Neural progenitor cell (in vitro differentiated cells): ENCODE measurements at regions not wholly inside any gene's neighbourhood (a gene's known extent, or its start where the extent isn't known, plus 50 kb on each side); places are given as distances from the start of the nearest gene placed in this dataset.

Source experiments
- DNase-seq: peaks from one replicate; pipeline ENCODE4 v3.0.0-alpha.2; 2016; ENCODE audit warnings: low spot score
- H2AFZ ChIP-seq: fragments of 200-600 bp; sonication (generic); replicated peaks from 2 replicates; pipeline ENCODE4 v1.6.1; 2016; ENCODE audit warnings: antibody characterized with exemption
- H3F3A ChIP-seq: fragments of 200-600 bp; sonication (generic); 2 replicates; pipeline ENCODE4 v1.6.1; 2016; ENCODE audit warnings: antibody characterized with exemption, low read depth
- H3K27ac ChIP-seq: fragments of 200-600 bp; sonication (generic); 2 replicates; pipeline ENCODE4 v1.5.1; 2016; ENCODE audit warnings: mild to moderate bottlenecking
- H3K27me3 ChIP-seq: fragments of 200-600 bp; sonication (generic); 2 replicates; pipeline ENCODE4 v1.6.1; 2016; ENCODE audit warnings: mild to moderate bottlenecking, moderate library complexity
- H3K36me3 ChIP-seq: fragments of 200-600 bp; sonication (generic); 2 replicates; pipeline ENCODE4 v1.5.1; 2016
- H3K4me1 ChIP-seq: fragments of 200-600 bp; sonication (generic); 2 replicates; pipeline ENCODE4 v1.6.1; 2016; ENCODE audit warnings: mixed run types
- H3K4me2 ChIP-seq: fragments of 200-600 bp; sonication (generic); 2 replicates; pipeline ENCODE4 v1.6.1; 2016
- H3K4me3 ChIP-seq: fragments of 200-600 bp; sonication (generic); 2 replicates; pipeline ENCODE4 v1.5.1; 2016
- H3K79me2 ChIP-seq: fragments of 200-600 bp; sonication (generic); 2 replicates; pipeline ENCODE4 v1.6.1; 2016; ENCODE audit warnings: low read depth
- H3K9ac ChIP-seq: fragments of 200-600 bp; sonication (generic); 2 replicates; pipeline ENCODE4 v1.6.1; 2016
- H3K9me3 ChIP-seq: fragments of 200-600 bp; sonication (generic); 2 replicates; pipeline ENCODE4 v1.5.1; 2016; ENCODE audit warnings: low read depth
- H4K20me1 ChIP-seq: fragments of 200-600 bp; sonication (generic); 2 replicates; pipeline ENCODE4 v1.6.1; 2016; ENCODE audit warnings: low read depth
- H3K27ac Mint-ChIP-seq: 3 replicates; pipeline ENCODE4 v1.8.0; 2021; ENCODE audit warnings: mixed read lengths
- H3K27me3 Mint-ChIP-seq: 2 replicates; pipeline ENCODE4 v1.8.0; 2022; ENCODE audit warnings: low read depth, mild to moderate bottlenecking, inconsistent platforms, moderate library complexity, mixed read lengths; ENCODE audit not compliant: insufficient read depth
- H3K36me3 Mint-ChIP-seq: 3 replicates; pipeline ENCODE4 v1.8.0; 2021; ENCODE audit warnings: mixed read lengths
- H3K4me1 Mint-ChIP-seq: 3 replicates; pipeline ENCODE4 v1.8.0; 2021; ENCODE audit warnings: mixed read lengths
- H3K4me3 Mint-ChIP-seq: 3 replicates; pipeline ENCODE4 v1.8.0; 2021; ENCODE audit warnings: mild to moderate bottlenecking, moderate library complexity, mixed read lengths
- H3K9me3 Mint-ChIP-seq: 3 replicates; pipeline ENCODE4 v1.8.0; 2020; ENCODE audit warnings: mixed read lengths
- CTCF ChIP-seq: fragments of 200-600 bp; sonication (generic); IDR thresholded peaks from 2 replicates; pipeline ENCODE4 v1.5.1; 2017; ENCODE audit warnings: antibody characterized with exemption, mild to moderate bottlenecking
- EZH2 ChIP-seq: fragments of 200-600 bp; sonication (generic); IDR thresholded peaks from 2 replicates; pipeline ENCODE4 v1.6.1; 2017; ENCODE audit warnings: antibody characterized with exemption, mild to moderate bottlenecking, moderate library complexity
- EZH2phosphoT487 ChIP-seq: fragments of 200-600 bp; sonication (generic); IDR thresholded peaks from 2 replicates; pipeline ENCODE4 v1.6.1; 2017; ENCODE audit warnings: antibody characterized with exemption

- H3K4me1 ChIP-seq = peaks cover 10% of the 10 kb centered on the region
- TF ChIP-seq CTCF (no peak), EZH2 (no peak), EZH2phosphoT487 (no peak)
- no peak overlapping the region for H3K27ac Mint-ChIP-seq
- no peaks in the 10 kb centered on the region for H3K27me3 ChIP-seq
- H3K27me3 Mint-ChIP-seq = peaks cover 3% of the 10 kb centered on the region
- H2AFZ ChIP-seq = no peak overlapping the region
- H3F3A ChIP-seq = no peaks in the 10 kb centered on the region
- H3K9me3 Mint-ChIP-seq = no peaks in the 10 kb centered on the region
- H4K20me1 ChIP-seq = no peaks in the 10 kb centered on the region
- no peaks in the 10 kb centered on the region for H3K36me3 Mint-ChIP-seq
- no peak overlapping the region for H3K4me2 ChIP-seq
- H3K27ac ChIP-seq = no peak overlapping the region
- H3K4me3 Mint-ChIP-seq = no peak overlapping the region
- H3K9me3 ChIP-seq = no peaks in the 10 kb centered on the region
- no peaks in the 10 kb centered on the region for H3K4me1 Mint-ChIP-seq
- no peak overlapping the region for H3K4me3 ChIP-seq
- no peak overlapping the region for H3K9ac ChIP-seq
- H3K79me2 ChIP-seq = no peaks in the 10 kb centered on the region
- DNase-seq = no peak
- no peaks in the 10 kb centered on the region for H3K36me3 ChIP-seq
Measured at GRCh38 chr4:100949350-100949935, 397.9 kb downstream of the PPP3CA start.

- H3K27ac Mint-ChIP-seq = no peak overlapping the region
- H3K36me3 Mint-ChIP-seq = no peaks in the 10 kb centered on the region
- no peak overlapping the region for H3K4me3 ChIP-seq
- no peak overlapping the region for H3K27ac ChIP-seq
- no peaks in the 10 kb centered on the region for H3K36me3 ChIP-seq
- no peak overlapping the region for H3K4me3 Mint-ChIP-seq
- no peaks in the 10 kb centered on the region for H3F3A ChIP-seq
- no peaks in the 10 kb centered on the region for H3K27me3 ChIP-seq
- H3K9ac ChIP-seq = no peak overlapping the region
- no peak overlapping the region for H3K4me2 ChIP-seq
- no peaks in the 10 kb centered on the region for H3K4me1 Mint-ChIP-seq
- peaks cover 3% of the 10 kb centered on the region for H3K27me3 Mint-ChIP-seq
- no peak for DNase-seq
- H3K9me3 ChIP-seq = no peaks in the 10 kb centered on the region
- TF ChIP-seq EZH2phosphoT487 (no peak), CTCF (no peak), EZH2 (no peak)
- no peaks in the 10 kb centered on the region for H3K9me3 Mint-ChIP-seq
- peaks cover 10% of the 10 kb centered on the region for H3K4me1 ChIP-seq
- no peak overlapping the region for H2AFZ ChIP-seq
- no peaks in the 10 kb centered on the region for H4K20me1 ChIP-seq
- H3K79me2 ChIP-seq = no peaks in the 10 kb centered on the region
Measured at GRCh38 chr4:100948911-100949310, 398.4 kb downstream of the PPP3CA start.

GRCh38 chr4:100945789-100946188 is 401.5 kb downstream of the PPP3CA start:
- peaks cover 6% of the 10 kb centered on the region for H3K27me3 Mint-ChIP-seq

More at GRCh38 chr4:100945789-100946188, 401.5 kb downstream of the PPP3CA start:
- TF ChIP-seq CTCF = no peak
- no peak for TF ChIP-seq EZH2phosphoT487
- no peak for TF ChIP-seq EZH2
- H3K36me3 Mint-ChIP-seq = no peaks in the 10 kb centered on the region
- no peaks in the 10 kb centered on the region for H3K36me3 ChIP-seq
- no peak overlapping the region for H3K4me2 ChIP-seq
- H3K4me3 ChIP-seq = no peak overlapping the region
- peaks cover 8% of the 10 kb centered on the region for H3K9me3 Mint-ChIP-seq
- peaks cover 10% of the 10 kb centered on the region for H3K4me1 ChIP-seq
- H3F3A ChIP-seq = no peaks in the 10 kb centered on the region
- H3K27ac Mint-ChIP-seq = no peak overlapping the region
- no peak overlapping the region for H2AFZ ChIP-seq
- H4K20me1 ChIP-seq = no peaks in the 10 kb centered on the region
- DNase-seq = no peak
- H3K9me3 ChIP-seq = peaks cover 6% of the 10 kb centered on the region
- H3K79me2 ChIP-seq = no peaks in the 10 kb centered on the region
- no peak overlapping the region for H3K27ac ChIP-seq
- H3K9ac ChIP-seq = no peak overlapping the region
- H3K4me1 Mint-ChIP-seq = no peaks in the 10 kb centered on the region
- H3K4me3 Mint-ChIP-seq = no peak overlapping the region
- H3K27me3 ChIP-seq = no peaks in the 10 kb centered on the region
